ENCODE measurements at regions not wholly inside any gene's neighbourhood (a gene's known extent, or its start where the extent isn't known, plus 50 kb on each side); places are given as distances from the start of the nearest gene placed in this dataset.

DNA sequence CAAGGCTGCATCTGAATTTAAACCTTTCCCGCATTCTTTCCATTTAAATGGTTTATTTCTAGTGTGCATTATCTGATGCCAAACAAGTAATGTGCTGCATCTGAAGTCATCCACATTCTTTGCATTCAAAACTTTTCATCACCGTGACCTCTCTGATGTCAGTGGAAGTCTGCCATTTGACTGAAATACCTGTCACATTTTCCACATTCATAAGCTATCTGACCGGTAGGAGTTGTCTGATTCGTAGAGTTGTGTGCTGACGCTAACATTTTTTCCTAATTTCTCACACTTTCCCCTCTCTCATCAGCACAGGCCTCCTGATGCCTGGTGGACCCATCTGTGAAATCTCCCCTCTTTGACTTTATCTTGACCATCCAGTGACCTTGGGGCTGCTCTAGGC lies 79.9 kb upstream of the BARX2 start:
- DNase-seq (ENCODE audit: missing footprints) = no peak
- intact Hi-C loops (cut with DNase I) = no loop called here
- no peak for ATAC-seq

DNA sequence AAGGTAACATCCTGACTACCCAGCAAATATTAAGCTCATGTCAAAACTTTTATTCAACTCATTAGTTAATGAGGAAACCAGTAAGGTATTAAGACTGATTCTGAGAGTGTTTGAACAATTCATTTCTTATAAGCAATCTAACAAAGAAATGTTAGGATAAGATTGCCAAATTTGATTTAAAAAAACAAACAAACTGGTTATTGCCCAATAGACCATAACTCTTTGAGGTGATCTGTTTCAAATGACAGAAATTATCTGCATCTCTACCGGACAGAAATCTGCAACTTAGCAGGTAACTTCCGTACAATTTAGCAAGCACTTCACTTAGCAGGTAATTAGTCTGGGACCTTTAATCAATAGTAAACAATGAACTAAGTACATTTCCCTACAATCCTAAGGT lies 82.9 kb upstream of the BARX2 start:
- no peak for DNase-seq (ENCODE audit: missing footprints)
- intact Hi-C loops (cut with DNase I) = no loop called here
- ATAC-seq = no peak

DNA sequence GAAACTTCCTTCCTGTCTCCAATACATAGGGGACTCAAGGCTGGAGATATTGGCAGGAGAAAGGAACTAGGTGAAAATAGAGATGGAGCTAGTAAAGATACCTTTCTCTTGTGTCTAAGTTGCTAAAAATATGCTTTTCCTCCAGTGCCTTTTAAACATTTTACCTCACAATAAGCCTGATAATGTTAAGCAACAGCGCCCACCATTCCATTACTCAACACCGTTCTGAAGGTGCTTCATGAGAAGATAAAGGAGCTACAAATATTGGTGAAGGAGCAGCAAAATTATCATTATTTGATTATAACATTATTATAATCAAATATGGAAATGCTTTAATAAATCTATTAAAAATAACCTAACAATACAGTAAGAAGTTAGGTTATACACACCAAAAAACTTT lies 83.6 kb upstream of the BARX2 start:
- DNase-seq (ENCODE audit: missing footprints) (no peak), ATAC-seq (no peak)
- intact Hi-C loops (cut with DNase I) = no loop called here

DNA sequence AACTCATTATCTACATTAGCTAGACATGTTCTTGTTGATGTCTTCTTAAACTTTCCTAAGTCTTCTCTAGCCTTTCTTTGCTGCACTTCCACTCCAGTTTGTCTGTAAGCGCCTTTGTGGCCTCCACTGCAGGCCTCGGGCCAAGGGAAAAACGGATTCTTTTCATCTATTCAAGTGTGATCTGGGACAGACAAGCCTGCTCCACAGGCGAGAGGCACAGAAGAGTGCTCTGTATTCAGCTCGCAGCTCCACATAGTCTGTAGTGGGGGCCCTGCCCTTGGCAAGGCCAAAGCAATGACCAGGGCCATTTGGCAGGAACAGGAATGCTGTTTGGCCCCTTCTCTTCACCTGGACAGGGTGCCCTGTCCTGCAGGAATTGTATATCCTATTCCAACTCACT lies 84.1 kb upstream of the BARX2 start:
- intact Hi-C loops (cut with DNase I) = no loop called here
- DNase-seq (ENCODE audit: missing footprints) (no peak), ATAC-seq (no peak)

DNA sequence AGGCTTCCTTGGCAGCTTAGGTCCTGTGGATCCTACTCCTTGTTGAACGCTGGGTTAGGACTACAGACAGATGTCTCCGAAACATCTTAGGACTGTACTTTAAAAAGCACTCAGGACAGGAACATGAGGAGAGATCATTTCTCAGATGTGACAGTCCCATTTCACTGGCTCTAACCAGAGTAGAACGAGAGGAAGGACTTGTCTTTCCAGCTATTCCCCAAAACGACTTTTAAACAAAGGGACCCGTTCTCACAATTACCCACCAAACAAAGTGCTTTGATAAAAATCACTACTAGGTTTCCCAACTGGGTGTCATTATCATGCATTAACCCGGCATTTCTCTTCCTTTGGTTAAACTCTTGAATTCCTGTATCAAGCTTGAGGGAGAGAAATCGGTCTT lies 84.7 kb upstream of the BARX2 start:
- ATAC-seq = no peak

DNA sequence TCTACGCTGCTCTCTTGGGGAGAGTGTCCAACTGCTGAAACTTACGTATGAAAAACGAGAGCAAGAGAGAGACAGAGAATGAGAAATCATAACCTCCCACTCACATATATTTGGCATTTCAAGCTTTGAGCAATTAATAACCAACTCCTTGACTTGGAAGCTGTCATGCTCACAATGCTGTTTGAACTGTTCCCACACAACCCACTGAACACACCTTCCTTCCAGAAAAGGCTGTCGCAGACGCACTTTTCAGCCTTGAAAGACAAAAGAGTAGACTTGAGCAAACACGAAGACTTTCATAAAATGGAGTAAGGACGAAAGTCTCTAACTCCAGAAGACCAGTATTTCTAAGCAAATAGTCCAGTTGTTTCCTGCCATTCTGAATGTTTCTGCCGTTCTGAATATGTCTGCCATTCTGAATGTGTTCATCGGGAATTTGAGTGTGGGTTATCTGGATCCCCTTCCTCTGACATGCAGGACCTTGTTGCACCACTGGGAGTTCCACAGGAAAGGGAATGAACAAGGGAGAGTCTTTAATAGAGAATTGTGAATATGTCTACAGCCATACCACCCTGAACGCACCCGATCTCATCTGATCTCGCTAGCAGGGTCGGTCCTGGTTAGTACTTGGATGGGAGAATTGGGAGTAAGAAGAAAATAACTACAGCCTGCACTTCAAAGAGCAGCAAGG lies 86.2 kb upstream of the BARX2 start:
- ATAC-seq (no peak), DNase-seq (ENCODE audit: missing footprints) (no peak)
- intact Hi-C loops (cut with DNase I) = no loop called here

More for the DNA sequence above, 84.7 kb upstream of the BARX2 start:
- no peak for DNase-seq (ENCODE audit: missing footprints)
- intact Hi-C loops (cut with DNase I) = no loop called here

DNA sequence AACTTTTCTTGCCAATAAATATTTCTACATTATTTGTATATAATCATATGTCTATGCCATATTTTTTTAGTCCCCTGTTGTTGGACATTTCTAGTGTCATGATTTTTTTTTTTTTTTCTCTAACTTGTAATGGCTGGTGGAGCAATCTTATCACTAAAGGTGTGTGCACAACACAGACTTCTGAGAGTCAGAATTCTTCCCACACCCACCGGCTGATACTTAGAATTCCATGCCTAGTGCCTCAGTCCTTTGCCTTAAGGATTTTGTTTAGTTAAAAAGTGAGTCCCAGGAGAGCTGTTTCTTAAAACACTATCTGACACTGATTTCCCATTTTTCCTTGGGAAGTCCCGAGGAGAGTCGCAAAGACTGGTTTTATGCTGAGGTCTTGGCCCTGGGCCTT lies 87.7 kb upstream of the BARX2 start:
- DNase-seq (ENCODE audit: missing footprints) = no peak
- no peak for ATAC-seq
- intact Hi-C loops (cut with DNase I) = no loop called here

DNA sequence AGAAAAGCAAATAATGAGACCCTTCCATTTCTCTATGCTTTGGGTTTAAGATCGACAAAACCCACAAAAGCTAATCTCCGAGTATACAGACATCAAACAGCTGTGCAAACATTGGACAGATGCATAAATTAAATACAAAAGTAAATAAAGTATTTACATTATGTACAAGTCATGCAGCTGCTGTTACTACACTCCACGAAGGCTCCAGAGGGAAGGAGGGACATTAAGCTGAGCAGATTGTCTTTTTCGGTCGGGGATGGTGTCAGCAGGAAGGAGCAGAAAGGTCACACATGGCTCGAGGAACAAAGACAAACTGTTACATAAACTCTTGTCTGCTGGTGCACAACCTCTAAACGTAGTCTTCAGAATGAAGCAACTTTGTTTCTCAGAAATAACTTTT lies 88.8 kb upstream of the BARX2 start:
- DNase-seq (ENCODE audit: missing footprints) (no peak), ATAC-seq (peak; percentile 60)
- intact Hi-C loops (cut with DNase I) = no loop called here

DNA sequence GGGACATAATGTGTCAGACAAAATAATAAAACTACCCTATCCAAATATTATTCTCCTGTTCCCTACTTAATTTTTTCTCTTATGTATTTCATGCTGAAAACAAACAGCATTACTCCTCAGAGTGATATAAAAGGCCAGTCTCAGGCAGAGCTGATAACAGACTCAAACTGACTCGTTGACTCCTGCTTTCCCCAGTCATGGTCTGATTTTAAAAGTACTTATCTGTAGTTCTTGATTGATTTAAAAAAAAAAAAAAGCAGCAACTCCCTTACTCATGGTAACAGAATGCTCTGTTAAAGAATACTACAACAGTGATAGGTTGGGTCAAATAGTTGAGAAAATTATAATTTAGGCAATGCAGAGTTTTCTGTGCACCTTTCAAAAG lies 90.3 kb upstream of the BARX2 start:
- no peak for DNase-seq (ENCODE audit: missing footprints)
- intact Hi-C loops (cut with DNase I) = no loop called here
- ATAC-seq = no peak

DNA sequence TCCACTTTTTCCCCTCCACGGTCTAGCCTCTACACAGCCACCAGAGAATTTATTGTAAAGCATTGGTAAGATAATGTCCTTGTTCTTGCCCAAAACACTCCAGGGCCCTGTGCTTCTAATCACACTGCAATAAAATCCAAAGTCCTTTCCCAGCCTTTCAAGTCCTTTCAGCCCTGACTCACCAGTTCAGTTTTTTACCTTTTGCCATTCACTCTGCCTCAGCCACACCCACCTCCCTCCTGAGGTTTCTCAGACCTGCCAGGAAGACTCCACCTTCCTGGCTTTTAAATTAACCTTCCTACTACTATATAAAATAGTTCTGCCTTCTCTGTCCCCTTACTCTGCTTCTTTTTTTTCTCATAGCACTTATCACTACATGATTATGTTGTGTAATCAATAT lies 91.0 kb upstream of the ARHGAP32 start:
- intact Hi-C loops (cut with DNase I) = no loop called here
- DNase-seq (ENCODE audit: missing footprints) (no peak), ATAC-seq (no peak)

DNA sequence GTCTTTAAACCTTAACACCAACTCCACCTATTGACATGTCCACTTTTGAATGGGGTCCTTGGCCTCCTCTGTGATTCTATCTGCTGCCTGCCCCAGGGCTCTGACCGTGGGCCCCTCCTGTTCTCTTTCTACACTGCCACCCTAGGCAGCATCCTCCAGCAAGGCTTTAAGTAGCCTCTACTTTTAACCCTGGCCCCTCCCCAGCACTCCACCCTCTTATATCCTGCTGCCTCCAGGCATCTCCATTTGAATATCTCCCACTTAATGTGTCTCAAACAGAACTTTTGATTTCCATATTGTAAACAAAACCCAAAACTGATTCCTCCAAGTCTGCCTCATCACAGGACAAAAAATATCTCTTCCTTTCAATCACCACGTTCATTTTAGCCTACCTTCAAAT lies 90.5 kb upstream of the ARHGAP32 start:
- intact Hi-C loops (cut with DNase I) = no loop called here
- ATAC-seq = no peak
- peak; percentile 30 for DNase-seq (ENCODE audit: missing footprints)

DNA sequence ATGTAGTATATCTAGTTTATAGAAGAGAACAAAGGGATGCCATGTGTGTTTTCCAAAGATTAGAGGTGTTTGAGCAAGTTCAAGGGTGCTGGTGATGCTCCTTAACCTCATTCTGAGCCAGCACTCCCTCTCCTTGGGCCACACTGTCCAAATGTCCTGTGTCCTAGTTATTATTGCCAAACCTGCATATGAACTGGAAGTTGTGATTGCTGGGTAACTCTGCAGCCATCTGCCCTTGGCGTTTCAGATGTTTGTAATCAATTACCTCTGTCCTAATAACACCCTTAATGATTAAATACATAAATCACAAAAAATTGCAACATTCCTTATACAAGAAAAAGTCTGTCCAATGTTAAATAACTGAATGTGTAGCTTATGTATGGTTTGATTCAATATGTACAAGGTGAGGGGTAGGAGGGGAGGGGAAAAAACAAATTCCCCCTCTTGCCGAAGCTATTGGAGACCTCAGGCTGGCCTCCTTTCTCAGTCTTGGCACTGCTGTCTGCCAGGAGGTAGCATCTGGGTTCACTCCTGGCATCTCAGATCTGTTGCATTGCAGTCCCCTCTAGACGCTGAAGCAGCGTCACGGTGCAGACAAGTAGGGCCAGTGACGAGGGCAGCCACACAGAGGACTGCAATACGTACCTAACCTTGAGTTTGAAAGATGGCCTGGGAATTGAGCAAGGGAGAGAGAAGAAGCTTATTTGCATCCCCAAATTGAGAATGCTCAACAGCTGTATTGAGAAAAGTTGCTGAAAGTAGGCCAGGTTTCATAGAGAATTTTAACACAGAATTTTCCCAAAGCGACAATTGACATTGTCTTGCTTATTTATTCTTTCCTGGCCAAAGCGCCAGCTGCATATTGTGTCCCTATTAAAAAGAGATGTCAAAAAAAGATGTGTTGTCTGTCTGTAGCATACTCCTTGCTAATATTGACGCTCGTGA lies 89.6 kb upstream of the ARHGAP32 start:
- intact Hi-C loops (cut with DNase I) = no loop called here
- no peak for ATAC-seq

DNA sequence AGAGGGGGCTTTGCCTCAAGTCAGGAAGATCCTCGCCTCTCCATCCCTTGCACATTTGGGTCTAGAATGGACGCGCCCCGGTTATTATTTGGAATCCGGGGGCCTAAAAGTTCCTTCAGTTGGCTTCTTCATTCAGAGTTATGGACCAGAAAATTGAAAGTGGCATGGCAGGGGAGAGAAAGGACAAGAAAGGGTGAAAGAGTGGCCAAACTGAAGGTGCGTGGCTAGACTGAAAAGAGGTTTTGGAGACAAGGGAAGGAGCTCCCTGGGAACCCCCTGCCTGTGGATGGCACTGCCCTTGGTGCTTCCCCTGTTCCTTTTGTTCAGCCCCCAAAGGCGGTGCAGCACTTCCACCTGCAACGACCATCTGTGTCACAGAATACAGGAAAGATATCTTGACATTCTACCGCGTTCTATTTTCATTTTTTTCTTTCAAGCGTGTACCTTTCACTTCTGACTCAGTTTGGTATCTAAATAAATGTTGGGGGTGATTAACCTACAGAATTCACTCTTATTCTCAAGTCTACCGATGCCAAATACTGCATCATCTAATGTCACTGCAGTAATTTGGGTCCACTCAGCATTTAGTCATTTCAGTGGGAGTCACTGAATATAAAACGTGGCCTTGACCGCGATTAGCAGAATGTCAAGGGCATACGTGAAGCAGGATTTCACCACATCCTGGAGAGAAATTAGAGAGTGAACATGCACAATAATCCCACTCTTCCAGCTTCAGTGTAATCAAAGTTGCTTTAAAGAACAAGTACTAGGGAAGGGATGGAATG lies 88.1 kb upstream of the ARHGAP32 start:
- DNase-seq (ENCODE audit: missing footprints) (no peak), ATAC-seq (no peak)
- intact Hi-C loops (cut with DNase I) = no loop called here

More for the DNA sequence above, 89.6 kb upstream of the ARHGAP32 start:
- DNase-seq (ENCODE audit: missing footprints) = no peak

DNA sequence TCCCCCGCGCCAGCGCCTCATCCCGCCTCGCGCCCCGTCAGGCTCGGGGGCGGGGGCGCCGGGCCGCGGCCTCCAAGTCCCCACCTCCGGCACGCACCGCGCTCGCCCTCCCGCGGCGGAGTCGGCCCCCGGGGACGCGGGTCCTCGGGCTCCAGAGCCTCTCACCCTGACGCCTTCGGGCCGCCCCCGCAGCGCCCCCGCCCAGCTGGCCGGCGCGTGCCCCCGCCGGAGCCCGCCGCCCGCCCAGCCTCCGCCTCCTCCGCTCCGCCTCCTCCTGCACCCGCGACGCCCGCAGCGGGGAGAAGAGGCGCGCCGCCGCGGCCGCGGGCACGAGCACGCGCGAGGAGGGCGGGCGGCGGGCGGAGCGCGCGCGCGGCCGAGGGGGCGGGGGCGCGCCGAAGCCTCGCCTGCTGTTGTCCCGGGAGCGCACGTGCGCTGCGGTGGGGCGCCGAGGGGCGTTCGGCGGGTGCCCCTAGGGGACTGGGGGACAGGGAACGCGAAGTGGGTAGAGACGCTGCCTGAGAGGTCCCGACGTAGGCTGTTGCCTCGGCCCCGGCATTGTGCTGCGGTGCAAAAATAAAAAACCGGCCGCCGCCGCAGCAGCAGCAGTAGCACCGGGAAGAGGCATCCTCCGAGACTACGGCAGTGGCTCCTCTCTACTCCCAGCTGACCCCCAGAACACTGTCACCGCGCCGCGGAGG lies 87.4 kb upstream of the ARHGAP32 start:
- ATAC-seq (peak; percentile 93), DNase-seq (ENCODE audit: missing footprints) (peak; percentile 89)
- intact Hi-C loops (cut with DNase I) = loop anchor here (5.0 kb wide), 1 partner anchor 53 kb away; no protein-coding TSS in a partner anchor

DNA sequence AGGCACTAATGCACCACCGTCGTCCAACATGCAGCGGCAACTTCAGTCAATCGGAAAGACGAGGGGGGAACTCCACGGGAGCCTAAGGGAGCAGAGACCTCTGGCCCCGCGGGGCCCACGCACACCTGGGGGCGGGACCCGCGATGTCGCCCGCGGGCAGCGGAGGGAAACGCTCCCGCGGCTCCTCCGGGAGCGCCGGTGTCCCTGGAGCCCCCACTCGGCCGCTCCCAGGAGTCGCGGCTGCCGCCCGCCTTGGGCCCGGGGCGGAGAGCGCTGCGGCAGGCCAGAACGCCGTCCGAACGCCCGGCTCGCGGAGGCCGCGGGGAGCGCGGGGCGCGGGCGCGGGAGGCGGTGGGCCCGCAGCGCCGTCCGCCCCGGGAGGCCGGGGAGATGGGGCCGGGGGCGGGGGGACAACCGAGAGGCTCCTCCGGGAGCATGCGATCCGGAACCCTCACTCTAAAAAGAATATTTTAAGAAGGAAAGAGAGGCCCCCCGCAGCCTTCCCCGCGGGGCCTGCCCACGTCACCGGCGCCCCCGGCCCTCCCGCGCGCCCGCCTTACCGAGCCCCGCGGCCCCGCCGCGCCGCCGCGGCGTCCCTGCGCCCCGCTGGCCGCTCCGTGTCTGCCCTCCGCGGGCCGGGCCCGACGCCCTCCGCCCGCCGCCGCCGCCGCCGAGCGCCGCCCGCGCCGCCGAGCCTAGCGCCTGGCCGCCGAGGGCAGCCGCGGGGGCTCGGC lies 86.6 kb upstream of the ARHGAP32 start:
- intact Hi-C loops (cut with DNase I) = loop anchor here (5.0 kb wide), 1 partner anchor 54 kb away; no protein-coding TSS in a partner anchor
- peak; percentile 57 for DNase-seq (ENCODE audit: missing footprints)
- peak; percentile 20 for ATAC-seq

DNA sequence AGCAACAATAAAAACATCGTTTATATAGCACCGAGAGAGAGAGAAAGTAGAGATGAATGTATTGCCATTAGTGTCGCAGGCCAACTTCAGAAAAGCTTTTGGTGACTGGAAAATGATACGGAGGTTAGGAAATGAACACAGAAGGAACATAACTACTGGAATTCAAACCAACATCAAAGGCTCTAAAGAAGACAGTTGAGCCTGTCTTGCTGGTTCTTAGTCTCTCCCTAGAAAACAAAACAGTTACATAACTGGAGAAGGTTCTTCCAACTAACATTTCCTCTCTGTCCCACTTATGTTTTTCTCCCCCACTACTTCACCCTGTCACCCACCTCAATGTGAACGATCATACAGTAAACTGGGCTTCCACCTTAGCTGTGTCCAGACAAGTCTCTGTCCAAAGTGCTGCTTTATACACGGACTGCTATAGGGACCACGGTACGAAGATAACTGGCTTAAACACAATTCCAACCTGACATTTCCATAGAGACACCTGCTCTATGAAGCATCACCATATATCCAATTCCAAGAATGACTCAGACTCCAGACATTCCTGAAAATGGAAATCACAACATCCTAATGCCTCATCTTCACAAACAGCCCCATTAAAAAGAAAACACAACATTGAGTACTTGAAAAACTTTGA lies 85.2 kb upstream of the ARHGAP32 start:
- DNase-seq (ENCODE audit: missing footprints) (no peak), ATAC-seq (no peak)
- intact Hi-C loops (cut with DNase I) = loop anchor here (5.0 kb wide), 1 partner anchor 55 kb away; no protein-coding TSS in a partner anchor

DNA sequence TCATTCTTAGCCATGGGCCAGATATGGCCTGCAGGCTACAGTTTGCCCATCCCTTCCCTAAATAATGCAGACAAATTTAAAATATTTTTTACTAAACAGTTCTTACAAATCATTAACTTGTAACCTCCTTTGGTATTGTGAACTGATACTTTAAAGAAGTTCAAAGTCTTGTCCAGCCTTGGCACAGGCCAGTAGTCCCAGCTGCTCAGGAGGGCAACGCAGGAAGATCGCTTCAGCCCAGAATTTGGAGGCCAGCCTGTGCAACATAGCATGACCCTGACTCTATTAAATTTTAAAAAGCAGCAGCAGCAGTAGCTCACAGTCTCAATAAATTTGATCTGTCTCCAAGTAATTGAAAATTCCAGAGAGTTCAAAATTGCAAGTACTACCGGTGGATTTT lies 83.7 kb upstream of the ARHGAP32 start:
- intact Hi-C loops (cut with DNase I) = loop anchor here (5.0 kb wide), 1 partner anchor 56 kb away; no protein-coding TSS in a partner anchor
- no peak for DNase-seq (ENCODE audit: missing footprints)
- no peak for ATAC-seq
